Activated CD4-positive, alpha-beta T cell treated with anti-CD3 and anti-CD28 coated beads, Interleukin-2, amount 50 U/mL, for 48 hours (primary cell): ENCODE measurements at regions not wholly inside any gene's neighbourhood (a gene's known extent, or its start where the extent isn't known, plus 50 kb on each side); places are given as distances from the start of the nearest gene placed in this dataset.
"Not testable (repeated sequence)": the region's sequence is repeated elsewhere in the genome, so short reads cannot be mapped to it uniquely, and the experiment has no call there.

ENCODE experiments used
- DNase-seq, 2 experiments: peaks; one replicate each; pipeline ENCODE4 v3.0.0-alpha.2; 2020

DNA sequence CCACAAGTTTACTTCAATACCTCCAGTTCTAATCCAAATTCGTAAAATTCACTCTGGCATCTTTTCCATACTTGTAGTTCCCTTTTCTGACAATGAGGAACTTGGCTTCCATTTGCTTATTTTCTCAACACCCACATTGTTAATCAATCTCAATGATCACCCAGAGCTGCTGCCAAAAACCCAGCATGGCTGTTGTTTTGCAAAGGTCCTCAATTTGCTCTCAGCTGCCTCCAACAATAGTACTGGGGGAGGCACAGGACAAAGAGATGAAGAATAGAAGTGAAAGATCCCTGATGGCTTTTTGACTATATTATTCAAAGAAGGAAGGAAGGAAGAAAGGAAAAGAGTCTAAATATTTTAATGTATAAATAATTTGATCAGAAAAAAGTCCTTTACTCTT is 847.8 kb downstream of the RAPGEF2 start:
- DNase-seq, result no peak

DNA sequence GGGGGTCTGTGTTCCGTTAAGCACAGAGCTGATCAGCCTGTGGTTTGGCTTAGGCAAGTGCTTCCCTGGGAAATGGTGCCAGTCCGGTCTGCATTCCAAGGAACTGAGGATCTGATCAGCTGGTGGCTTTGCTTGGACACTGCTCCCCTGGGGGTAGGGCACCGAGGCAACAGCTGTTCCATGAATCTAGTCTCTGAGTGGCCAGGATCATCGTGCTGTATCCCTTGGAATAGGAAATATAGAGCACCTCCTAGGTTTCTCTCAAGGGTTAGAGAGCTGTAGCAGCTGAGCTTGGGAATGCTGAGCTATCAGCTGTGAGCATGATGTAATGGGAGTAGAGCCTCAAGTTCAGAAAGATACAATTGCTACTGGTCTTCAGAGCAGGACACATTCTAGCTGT is 863.9 kb downstream of the RAPGEF2 start:
- DNase-seq, result no peak

DNA sequence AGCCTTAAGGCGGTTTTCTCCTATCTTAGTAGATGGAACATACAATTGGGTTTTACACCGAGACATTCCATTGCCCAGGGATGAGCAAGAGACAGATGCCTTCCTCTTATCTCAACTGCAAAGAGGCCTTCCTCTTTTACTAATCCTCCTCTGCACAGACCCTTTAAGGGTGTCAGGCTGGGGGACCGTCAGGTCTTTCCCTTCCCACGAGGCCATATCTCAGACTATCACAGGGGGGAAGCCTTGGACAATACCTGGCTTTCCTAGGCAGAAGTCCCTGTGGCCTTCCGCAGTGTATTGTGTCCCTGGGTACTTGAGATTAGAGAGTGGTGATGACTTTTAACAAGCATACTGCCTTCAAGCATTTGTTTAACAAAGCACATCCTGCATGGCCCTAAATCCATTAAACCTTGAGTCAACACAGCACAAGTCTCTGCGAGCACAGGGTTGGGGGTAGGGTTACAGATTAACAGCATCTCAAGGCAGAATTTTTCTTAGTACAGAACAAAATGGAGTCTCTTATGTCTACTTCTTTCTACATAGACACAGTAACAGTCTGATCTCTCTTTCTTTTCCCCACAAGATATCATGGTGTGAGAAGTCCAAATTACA is 874.1 kb downstream of the RAPGEF2 start:
- not testable (repeated sequence) for DNase-seq

DNA sequence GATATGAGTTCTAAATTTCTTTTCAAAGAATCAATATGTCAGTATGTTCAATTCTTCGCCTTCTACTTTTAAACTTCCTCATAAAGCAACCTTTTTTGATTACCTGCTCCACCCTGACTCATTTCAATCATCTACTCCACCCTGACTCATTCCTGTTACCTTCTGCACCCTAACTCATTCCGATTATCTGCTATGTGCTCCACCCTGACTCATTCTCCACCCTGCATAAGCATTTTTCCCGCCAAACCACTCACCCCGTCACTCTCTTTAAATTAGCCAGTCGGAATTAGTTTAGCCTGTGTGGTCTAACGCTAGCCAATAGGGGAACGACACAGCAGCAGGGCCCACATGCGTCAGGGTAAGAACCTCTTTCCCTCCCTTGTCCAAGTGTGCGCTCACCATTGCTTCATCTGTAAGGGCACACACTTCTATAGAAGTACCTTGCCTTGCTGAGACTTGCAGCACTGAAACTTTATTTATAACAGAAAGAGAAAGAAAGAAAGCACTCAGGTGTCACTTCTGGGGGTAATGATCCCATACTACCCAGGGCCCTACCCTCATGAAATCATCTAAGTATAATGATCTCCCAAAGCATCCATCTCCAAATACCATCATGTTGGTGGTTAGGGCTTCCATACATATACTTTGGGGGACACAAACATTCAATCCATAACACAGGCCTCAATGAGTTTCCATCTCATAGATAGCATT is 875.2 kb downstream of the RAPGEF2 start:
- DNase-seq, result no peak

DNA sequence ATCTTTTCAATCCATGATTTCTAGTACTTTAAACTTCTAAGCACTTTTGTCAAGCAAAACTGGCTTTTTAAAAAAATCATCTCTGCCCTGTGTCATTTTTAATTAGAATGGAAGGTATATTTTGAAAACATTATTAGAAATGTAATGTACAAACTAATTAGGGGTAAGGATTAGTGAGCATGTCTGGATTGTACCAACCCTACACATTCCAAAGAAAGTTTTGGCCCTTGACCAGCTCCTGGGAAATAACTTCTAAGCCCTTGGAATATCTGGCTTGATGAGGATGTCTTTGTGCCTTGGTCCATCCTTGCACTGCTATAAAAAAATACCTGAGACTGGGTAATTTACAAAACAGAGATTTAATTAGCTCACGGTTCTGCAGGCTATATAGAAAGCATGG is 876.5 kb downstream of the RAPGEF2 start:
- no peak for DNase-seq

DNA sequence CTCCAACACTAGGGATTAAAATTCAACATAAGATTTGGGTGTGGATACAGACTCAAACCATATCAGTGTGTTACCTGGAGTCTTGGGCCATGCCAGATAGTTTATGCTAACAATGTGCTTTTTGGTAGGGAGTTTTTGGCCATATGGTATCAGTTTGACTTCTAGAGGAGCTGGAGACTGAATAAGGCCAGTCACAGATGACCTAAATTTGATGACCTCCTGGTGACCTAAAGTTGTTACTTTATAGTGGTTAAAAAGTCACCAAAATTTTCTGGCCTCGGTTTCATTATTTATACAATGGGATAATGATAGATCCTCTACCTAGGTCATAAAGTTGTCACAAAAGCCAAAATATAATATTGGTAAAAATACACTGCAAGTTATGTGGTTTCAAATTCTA is 877.1 kb downstream of the RAPGEF2 start:
- DNase-seq, result no peak

DNA sequence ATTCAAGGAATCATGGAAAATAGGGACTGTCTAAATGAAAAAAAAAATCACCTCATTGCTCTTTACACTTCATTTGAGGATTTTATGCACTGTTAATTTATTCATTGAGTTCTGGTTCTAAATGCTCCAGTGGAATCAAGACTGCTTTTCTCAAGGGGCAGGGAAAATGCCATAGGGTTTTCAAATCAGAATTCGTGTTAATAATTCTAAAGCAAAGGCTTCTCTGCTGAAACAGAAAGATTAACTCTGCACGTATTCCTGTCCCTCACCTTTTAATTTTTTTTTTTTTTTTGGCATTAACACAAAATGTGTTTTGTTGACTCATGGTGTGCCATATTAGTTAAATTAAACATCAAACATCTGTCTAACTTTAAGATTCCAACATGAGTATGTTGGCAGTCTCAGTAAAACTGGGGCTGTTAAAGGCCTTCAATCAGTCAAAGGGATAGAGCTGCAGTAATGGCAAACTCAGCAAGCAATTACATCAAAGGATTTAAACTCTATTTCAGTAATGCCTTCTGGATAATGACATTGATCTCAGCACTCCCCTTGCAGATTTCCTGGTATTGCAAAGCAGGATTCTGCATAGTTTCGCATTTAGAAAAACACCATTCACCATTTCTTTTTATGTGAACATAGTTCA is 878.1 kb downstream of the RAPGEF2 start:
- DNase-seq, result no peak

DNA sequence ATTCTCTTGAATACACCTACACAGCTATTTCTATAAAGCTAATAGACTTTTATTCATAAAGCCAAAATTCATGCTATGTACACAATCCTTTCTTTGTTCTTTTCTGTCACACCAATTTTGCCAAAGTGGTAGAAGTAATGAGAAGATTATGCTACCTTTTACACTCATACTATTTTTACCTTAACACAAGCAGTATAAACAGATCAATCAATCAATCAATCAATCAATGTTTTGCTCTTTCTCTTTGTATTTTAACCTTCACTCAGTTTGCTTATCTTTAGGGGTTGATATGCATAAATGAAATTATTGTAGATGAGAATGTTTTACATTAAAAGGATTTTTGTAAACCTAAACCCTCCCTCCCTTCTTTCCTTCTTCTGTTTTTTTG is 878.6 kb downstream of the RAPGEF2 start:
- no peak for DNase-seq

DNA sequence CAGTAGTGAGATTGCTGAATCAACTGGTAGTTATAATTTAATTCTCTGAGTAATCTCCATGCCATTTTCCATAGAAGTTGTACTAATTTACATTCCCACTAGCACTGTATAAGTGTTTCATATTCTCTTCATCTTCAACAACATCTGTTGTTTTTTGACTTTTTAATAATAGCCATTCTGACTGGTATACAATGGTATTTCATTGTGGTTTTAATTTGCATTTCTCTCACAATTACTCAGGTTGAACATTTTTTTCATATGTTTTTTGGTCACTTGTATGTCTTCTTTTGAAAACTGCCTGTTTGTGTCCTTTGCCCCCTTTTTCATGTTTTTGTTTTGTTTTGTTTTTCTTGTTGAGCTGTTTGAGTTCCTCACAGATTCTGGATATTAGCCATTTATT is 880.2 kb downstream of the RAPGEF2 start:
- DNase-seq, result no peak

DNA sequence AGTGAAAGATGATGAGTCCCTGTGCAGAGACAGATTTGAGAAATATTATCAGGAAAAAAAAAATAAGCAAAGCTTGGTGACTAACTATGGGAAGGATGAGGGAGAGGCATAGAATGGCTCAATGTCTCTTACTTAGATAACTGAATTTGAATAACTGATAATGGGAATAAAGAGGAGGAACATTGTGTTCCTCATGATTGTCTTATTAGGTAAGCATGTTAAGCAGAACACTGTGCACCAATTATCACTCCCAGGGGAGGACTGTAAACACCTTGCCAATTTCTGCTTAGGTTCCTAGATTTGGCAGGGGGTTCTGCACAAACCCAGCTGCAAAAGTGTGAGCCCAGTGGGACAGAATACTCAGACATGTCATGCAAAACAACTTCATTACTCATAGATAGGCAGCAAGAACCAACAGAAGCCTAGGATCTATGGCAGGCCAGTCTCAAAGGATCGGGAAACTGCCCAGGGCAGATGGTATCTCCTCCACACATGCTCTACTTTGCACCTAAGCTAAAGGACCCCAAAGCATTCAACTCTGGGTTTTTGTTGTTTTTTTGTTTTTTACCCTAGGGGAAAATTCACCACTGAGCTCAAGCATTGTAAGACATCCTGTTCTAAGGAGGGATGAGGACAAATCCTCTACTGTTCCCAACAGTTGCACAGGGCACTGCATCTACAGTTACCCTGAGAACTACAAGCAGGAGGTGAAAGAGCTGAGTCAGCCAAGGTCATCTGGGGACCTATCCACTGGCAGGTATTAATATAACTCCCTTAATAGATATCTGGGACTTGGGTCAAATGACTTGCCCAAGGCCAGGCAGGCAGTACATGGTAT is 907.0 kb downstream of the RAPGEF2 start:
- no peak for DNase-seq

DNA sequence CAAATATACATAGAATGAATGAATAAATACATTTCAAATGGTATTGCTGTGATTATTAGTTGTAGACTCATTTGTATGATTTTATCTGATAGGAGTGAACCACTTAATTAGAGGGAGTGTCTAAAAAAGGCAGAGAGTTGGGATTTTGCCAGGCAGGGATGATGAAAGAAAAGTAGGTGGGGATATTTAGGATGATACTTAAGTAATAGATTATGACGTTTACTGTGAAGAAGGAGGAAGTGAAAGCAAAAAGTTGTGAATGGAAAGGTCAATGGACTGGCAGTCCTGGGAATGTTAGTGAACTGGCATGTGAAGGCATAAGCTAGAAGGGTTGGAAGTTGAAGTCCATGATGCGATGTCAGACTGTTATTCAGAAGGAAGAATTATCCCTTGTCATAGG is 917.1 kb downstream of the RAPGEF2 start:
- no peak for DNase-seq

DNA sequence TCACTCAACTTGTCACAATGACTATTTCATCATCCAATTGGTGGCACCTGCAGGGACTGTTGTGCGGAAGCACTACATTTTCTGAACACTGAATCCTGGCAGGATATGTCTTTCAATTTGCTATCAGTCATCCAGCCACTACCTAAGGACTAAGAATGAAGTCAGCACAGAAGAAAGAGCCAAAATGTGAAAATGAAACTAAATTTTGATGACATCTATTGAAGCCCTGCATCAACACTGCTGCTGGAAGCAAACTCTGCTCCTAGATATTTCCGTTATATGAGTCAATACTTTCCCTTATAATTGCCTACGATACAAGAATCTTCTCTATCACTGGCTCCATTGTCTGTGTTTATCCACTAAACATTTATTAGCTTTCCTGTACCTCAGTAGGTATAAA is 917.9 kb downstream of the RAPGEF2 start:
- DNase-seq, result no peak

DNA sequence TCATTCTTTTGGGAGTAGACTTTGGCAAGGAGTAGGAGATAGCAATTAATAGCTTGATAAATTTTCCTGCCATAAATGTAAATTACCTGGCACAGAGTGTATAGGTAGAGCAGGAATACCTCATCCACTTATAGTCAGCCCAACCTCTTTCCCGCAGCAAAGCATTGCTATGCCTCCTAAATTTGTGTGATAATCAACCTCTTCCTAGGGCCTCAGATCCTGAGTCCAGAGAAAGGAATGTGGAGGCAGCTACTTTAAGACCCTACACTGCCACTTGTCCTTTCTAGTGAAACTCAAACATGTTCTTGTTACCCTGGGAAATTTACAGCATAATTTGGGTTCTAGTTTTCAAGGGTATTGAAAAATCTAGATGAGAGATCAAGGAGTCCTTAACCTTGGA is 919.0 kb downstream of the RAPGEF2 start:
- no peak for DNase-seq

DNA sequence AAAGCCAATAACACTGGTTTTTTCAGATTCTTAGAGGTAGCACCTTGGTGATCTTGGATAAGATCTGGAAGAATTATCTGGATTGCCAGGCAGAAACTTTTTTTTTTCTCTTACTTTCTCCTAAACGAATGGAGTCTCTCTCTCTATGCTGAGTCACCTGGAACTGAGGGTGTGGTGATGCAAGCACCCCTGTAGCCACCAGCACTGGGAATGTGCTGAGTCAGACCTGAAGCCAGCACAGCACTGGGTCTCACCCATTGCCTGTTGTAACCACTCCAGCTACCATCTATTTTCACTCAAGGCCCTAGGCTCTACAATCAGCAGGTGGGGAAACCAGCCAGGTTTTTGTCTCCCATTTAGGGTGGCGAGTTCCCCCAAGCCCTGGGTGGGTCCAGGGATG is 923.8 kb downstream of the RAPGEF2 start:
- no peak for DNase-seq

DNA sequence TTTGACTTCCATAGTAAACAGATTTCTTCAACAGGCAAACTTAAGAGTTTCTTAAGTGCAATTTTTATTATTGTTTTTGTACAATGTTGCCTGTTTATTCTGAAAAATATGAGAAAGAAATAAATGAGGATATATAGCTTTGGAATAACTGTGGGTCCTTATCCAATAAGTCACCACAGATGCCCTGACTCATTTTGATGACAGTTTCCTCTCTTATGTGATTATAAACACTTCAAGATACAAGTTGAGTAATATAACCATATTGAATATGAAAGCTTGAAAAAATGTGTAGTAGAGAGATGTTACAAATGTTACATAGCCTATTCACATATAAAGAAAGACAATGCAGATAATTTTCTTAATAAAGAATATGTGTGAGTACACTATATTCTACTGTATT is 931.6 kb downstream of the RAPGEF2 start:
- no peak for DNase-seq

DNA sequence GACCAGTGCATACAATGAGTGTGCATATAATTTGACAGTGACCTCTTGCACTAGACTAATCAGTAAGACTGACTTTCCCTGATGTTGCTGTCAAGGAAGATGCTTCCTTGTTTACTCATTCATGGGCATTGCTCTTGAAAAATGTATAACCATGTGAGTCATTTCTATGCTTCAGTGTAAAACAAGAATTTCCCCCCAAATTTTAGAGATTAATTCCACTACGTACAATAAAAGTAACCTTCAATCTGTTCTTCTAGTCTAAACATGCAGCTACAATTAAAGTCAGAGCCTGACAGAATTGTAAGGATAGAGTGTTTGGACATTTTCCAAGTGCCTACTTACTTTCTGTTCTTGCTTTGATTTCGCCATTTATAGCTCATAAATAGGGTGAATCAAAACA is 935.7 kb downstream of the RAPGEF2 start:
- DNase-seq, result no peak

DNA sequence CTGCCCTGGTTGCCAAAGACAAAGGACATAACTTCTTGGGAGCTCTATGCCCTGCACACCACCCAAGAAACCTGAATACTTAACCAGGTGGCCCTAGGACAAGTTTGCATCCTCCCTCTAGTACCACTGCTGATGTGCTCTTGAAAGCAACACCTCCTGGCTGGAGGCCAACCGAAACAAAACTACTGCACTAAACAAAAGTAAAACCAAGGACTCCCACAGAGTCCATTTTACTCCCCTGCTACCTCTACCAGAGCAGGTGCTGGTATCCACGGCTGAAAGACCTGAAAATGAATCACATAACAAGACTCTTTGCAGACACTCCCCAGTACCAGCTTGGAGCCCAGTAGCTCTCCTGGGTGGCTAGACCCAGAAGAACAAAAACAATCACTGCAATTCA is 941.8 kb downstream of the RAPGEF2 start:
- DNase-seq, result no peak

DNA sequence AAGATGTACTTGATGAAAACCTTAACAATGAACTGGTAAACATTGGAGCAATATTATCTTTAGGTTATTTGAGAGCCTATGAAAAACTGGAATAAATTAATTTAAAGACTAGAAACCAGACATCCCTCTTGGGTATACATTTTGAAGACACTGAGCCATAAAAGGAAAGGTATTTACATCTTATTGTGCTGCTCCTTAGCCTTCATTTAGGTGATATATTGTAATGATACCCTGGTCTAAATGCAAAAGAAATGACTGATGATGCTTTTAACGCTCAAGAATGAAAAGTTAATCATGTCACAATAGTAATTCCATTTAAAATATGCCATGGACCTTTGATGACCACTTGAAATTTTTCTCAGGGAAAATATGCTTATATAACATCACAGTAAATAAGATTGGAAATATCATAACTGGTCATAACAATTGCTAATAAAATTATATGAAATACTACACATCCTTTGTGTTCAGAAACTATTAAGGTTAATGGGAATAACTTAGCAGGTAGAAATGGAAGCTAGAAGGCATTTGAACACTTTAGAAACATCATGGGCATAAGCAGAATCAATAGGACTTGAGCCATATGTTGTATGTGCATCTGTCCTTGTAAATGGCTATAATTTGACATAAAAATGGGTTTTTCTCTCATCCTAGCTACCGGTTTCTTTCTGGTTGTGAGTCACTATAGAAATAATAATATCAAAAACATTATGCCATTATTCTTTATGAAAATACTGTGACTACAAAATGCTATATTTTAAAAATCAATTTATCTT is 979.7 kb downstream of the RAPGEF2 start:
- no peak for DNase-seq

DNA sequence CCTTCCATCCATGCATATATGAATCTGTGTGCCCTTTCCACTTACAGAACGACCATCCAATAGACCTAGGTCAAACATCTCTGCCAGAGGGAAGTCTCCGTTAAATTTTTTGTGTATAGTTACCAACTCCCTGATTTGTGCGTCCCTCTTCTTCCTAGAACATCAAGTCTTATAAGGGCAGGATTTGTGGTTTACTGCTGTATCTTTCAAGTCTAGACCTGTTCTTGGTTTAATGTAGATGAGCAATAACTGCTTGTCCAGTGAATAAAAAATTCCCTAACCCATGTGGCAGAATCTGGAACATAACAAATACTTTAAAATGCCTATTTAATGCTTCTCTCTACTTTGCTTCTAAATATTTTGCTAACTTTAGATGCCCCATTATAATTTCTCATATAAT is 988.8 kb downstream of the RAPGEF2 start:
- DNase-seq, result no peak

DNA sequence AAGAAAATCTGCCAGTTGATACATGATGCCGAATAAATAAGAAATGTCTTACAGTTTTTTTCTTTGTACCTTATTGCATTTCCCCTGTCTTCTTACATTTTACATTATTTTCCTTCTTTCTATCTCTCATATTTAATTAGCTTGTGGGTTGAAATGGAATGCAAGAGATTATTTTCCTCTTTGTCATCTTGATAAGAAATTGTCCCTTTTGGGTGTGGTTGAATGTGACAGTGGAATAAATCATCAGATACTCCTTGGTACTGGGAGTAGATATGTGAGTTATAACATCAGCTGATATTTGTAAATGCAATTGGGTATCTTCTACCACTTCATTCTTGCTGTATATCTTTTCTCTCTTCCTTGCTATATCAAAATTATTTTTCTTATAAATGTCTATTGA is 997.4 kb downstream of the RAPGEF2 start:
- DNase-seq, result no peak

DNA sequence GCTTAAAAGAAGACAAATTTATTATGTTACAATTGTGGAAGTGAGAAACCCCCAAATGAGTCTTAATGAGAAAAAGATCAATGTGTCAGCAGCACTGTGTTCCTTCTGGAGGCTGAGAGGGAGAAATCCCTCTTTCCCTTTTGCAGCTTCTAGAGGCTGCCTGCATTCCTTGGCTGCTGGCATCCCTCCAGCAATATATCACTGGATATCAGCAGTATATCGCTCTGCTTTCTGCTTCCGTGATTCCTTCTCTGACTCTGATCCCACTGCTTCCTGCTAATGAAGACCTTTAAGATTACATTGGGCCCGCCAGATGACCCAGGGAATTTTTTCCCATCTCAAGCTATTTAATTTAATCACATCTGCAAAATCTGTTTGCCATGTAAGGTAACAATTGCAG is 1008.0 kb downstream of the RAPGEF2 start:
- no peak for DNase-seq

DNA sequence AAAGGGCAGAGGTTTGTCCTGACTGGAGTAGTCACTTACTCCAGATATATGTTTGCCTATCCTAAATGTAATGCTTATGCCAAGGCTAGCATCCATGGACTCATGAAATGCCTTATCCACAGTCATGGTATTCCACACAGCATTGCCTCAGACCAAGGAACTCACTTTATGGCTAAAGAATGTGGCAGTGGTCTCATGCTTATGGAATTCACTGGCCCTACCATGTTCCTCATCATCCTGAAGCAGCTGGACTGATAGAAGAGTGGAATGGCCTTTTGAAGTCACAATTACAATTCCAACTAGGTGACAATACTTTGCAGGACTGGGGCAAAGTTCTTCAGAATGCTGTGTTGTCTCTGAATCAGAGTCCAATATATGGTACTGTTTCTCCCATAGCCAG is 1014.8 kb downstream of the RAPGEF2 start:
- no peak for DNase-seq
